SK-N-SH treated with all-trans-retinoic acid at 6 μM for 48 hours (cell line): ENCODE measurements at regions not wholly inside any gene's neighbourhood (a gene's known extent, or its start where the extent isn't known, plus 50 kb on each side); places are given as distances from the start of the nearest gene placed in this dataset.
"Not testable (repeated sequence)": the region's sequence is repeated elsewhere in the genome, so short reads cannot be mapped to it uniquely, and the experiment has no call there.

Experiments used
- ARNTL ChIP-seq: fragments of 450-650 bp; formaldehyde crosslinking; IDR thresholded peaks from 2 replicates; pipeline ENCODE4 v1.5.0; 2020; ENCODE audit warnings: low read depth, mild to moderate bottlenecking, moderate library complexity, borderline replicate concordance
- BACH2 ChIP-seq: fragments of 250-450 bp; sonication (Bioruptor Pico); IDR thresholded peaks from 2 replicates; pipeline ENCODE4 v1.9.0; 2021; ENCODE audit warnings: mild to moderate bottlenecking, borderline replicate concordance
- CREB5 ChIP-seq: fragments of 250-450 bp; sonication (Bioruptor Pico); IDR thresholded peaks from 2 replicates; pipeline ENCODE4 v1.5.1; 2020; ENCODE audit warnings: low read depth, mild to moderate bottlenecking, moderate library complexity
- CSDC2 ChIP-seq: fragments of 250-450 bp; sonication (Bioruptor Pico); IDR thresholded peaks from 2 replicates; pipeline ENCODE4 v1.5.0; 2020; ENCODE audit warnings: mild to moderate bottlenecking, moderate library complexity
- CSRNP3 ChIP-seq: fragments of 250-450 bp; sonication (Bioruptor Pico); IDR thresholded peaks from 2 replicates; pipeline ENCODE4 v1.5.1; 2021; ENCODE audit warnings: mild to moderate bottlenecking, moderate library complexity
- PATZ1 ChIP-seq: fragments of 250-450 bp; sonication (Bioruptor Pico); IDR thresholded peaks from 2 replicates; pipeline ENCODE4 v1.8.0; 2020; ENCODE audit warnings: mild to moderate bottlenecking, moderate library complexity, borderline replicate concordance
- POU6F1 ChIP-seq: fragments of 250-450 bp; sonication (Bioruptor Pico); IDR thresholded peaks from 2 replicates; pipeline ENCODE4 v1.8.0; 2021; ENCODE audit warnings: low read depth, mild to moderate bottlenecking, moderate library complexity, borderline replicate concordance
- RARB ChIP-seq: fragments of 250-450 bp; sonication (Bioruptor Pico); IDR thresholded peaks from 2 replicates; pipeline ENCODE4 v1.8.0; 2021; ENCODE audit warnings: mild to moderate bottlenecking, moderate library complexity
- TCF4 ChIP-seq: fragments of 250-450 bp; sonication (Bioruptor Pico); IDR thresholded peaks from 2 replicates; pipeline ENCODE4 v1.8.0; 2021; ENCODE audit warnings: mild to moderate bottlenecking, moderate library complexity, borderline replicate concordance
- TOX ChIP-seq: fragments of 250-450 bp; sonication (Bioruptor Pico); IDR thresholded peaks from 2 replicates; pipeline ENCODE4 v1.8.0; 2021; ENCODE audit warnings: mild to moderate bottlenecking, moderate library complexity, borderline replicate concordance
- TSHZ2 ChIP-seq: fragments of 250-450 bp; sonication (Bioruptor Pico); IDR thresholded peaks from 2 replicates; pipeline ENCODE4 v1.5.0; 2020; ENCODE audit warnings: mild to moderate bottlenecking, moderate library complexity
- ZFP30 ChIP-seq: fragments of 450-650 bp; formaldehyde crosslinking; IDR thresholded peaks from 2 replicates; pipeline ENCODE4 v1.5.0; 2022; ENCODE audit warnings: mild to moderate bottlenecking, moderate library complexity
- ZNF8 ChIP-seq: fragments of 450-650 bp; formaldehyde crosslinking; IDR thresholded peaks from 2 replicates; pipeline ENCODE4 v1.5.0; 2020; ENCODE audit warnings: mild to moderate bottlenecking, moderate library complexity

GRCh38 chrX:137934887-137935286 lies 369.0 kb downstream of the ZIC3 start:
- TF ChIP-seq ZNF8; ZFP30 (CRISPR knock-in tag); PATZ1; BACH2 (CRISPR knock-in tag); CREB5 (CRISPR knock-in tag); RARB (CRISPR knock-in tag); TSHZ2 (CRISPR knock-in tag); CSDC2 (CRISPR knock-in tag); POU6F1 (CRISPR knock-in tag); ARNTL (CRISPR knock-in tag); CSRNP3; TCF4 (CRISPR knock-in tag); TOX (CRISPR knock-in tag): not testable (repeated sequence)
